HEK293T (cell line): ENCODE measurements at regions not wholly inside any gene's neighbourhood (a gene's known extent, or its start where the extent isn't known, plus 50 kb on each side); places are given as distances from the start of the nearest gene placed in this dataset.
"Not testable (repeated sequence)": the region's sequence is repeated elsewhere in the genome, so short reads cannot be mapped to it uniquely, and the experiment has no call there.

ENCODE experiments used
- CTCF ChIA-PET: fragments of 350-600 bp; formaldehyde crosslinking; extraction: SDS; loops from one replicate; lab custom pipeline; 2021; ENCODE audit warnings: antibody characterized with exemption, inconsistent platforms; lab: Yijun Ruan, JAX
- POLR2A ChIA-PET: fragments of 350-600 bp; formaldehyde crosslinking; extraction: SDS; loops from one replicate; lab custom pipeline; 2020; ENCODE audit warnings: antibody characterized with exemption, inconsistent platforms; lab: Yijun Ruan, JAX
- DNase-seq: peaks from one replicate; pipeline ENCODE4 v3.0.0; 2012; ENCODE audit warnings: mixed read lengths; ENCODE audit errors: extremely low spot score
- ARNT ChIP-seq: fragments of 450-650 bp; IDR thresholded peaks from 2 replicates; pipeline ENCODE4 v1.6.1; 2017; ENCODE audit warnings: mild to moderate bottlenecking
- BHLHE40 ChIP-seq: fragments of 450-650 bp; IDR thresholded peaks from 2 replicates; pipeline ENCODE4 v1.6.1; 2016; ENCODE audit warnings: mild to moderate bottlenecking, moderate library complexity, borderline replicate concordance
- CTBP1 ChIP-seq: fragments of 450-650 bp; IDR thresholded peaks from 2 replicates; pipeline ENCODE4 v1.6.1; 2016; ENCODE audit warnings: borderline replicate concordance
- ELF4 ChIP-seq: fragments of 450-650 bp; IDR thresholded peaks from 2 replicates; pipeline ENCODE4 v1.6.1; 2017; ENCODE audit warnings: antibody characterized with exemption
- FOXA1 ChIP-seq: fragments of 450-650 bp; IDR thresholded peaks from 2 replicates; pipeline ENCODE4 v1.6.1; 2016; ENCODE audit warnings: mild to moderate bottlenecking
- FOXK2 ChIP-seq: fragments of 450-650 bp; IDR thresholded peaks from 2 replicates; pipeline ENCODE4 v1.6.1; 2016; ENCODE audit warnings: mild to moderate bottlenecking
- FOXM1 ChIP-seq: fragments of 450-650 bp; IDR thresholded peaks from 2 replicates; pipeline ENCODE4 v1.6.1; 2017; ENCODE audit warnings: mild to moderate bottlenecking, borderline replicate concordance
- HDGF ChIP-seq: fragments of 450-650 bp; IDR thresholded peaks from 2 replicates; pipeline ENCODE4 v1.6.1; 2017; ENCODE audit warnings: antibody characterized with exemption, borderline replicate concordance
- L3MBTL2 ChIP-seq: fragments of 450-650 bp; conservative IDR thresholded peaks from 2 replicates; pipeline ENCODE4 v1.6.1; 2016; ENCODE audit warnings: mild to moderate bottlenecking
- LEF1 ChIP-seq: fragments of 450-650 bp; IDR thresholded peaks from 2 replicates; pipeline ENCODE4 v1.6.1; 2017; ENCODE audit warnings: mild to moderate bottlenecking, borderline replicate concordance
- NFRKB ChIP-seq: fragments of 450-650 bp; IDR thresholded peaks from 2 replicates; pipeline ENCODE4 v1.6.1; 2016; ENCODE audit warnings: mild to moderate bottlenecking, moderate library complexity
- SP1 ChIP-seq: fragments of 450-650 bp; IDR thresholded peaks from 2 replicates; pipeline ENCODE4 v1.6.1; 2017
- SUZ12 ChIP-seq: fragments of 450-650 bp; IDR thresholded peaks from 2 replicates; pipeline ENCODE4 v1.6.1; 2016; ENCODE audit warnings: mild to moderate bottlenecking
- TARDBP ChIP-seq: fragments of 450-650 bp; IDR thresholded peaks from 2 replicates; pipeline ENCODE4 v1.6.1; 2016
- ZNF384 ChIP-seq: fragments of 450-650 bp; IDR thresholded peaks from 2 replicates; pipeline ENCODE4 v1.6.1; 2016
- TF ChIP-seq, protein P1 (sequence below): fragments of 450-650 bp; IDR thresholded peaks from 2 replicates; pipeline ENCODE4 v1.6.1; 2016

GRCh38 chr5:62767077-62767476 lies 188.5 kb downstream of the LRRC70 start:
- ChIA-PET CTCF (no interaction called here), POLR2A (no interaction called here)
- TF ChIP-seq FOXK2, result no peak
- no peak for DNase-seq

DNA sequence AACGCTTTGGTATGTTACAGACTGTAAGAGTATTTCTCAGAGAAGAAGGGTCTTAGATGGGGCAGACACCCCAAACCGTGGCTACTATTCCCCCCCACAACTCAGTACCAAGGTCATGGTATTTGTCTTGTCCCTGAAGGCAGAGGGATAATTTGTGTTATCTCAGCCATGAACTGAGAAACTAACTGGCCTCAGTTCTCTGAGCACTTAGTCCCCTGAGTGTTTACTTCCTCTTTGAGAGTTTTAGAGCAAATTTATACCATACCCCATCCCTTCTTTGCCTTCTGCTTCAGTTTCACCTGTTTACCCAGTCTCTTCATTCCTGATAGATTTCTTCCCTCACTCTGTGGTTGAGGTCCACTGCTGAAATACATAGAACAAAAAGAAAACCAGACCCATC lies 183.9 kb downstream of the LRRC70 start:
- CTCF ChIA-PET, result no interaction called here
- no peak for DNase-seq
- no peak for TF ChIP-seq TARDBP
- POLR2A ChIA-PET, result no interaction called here

DNA sequence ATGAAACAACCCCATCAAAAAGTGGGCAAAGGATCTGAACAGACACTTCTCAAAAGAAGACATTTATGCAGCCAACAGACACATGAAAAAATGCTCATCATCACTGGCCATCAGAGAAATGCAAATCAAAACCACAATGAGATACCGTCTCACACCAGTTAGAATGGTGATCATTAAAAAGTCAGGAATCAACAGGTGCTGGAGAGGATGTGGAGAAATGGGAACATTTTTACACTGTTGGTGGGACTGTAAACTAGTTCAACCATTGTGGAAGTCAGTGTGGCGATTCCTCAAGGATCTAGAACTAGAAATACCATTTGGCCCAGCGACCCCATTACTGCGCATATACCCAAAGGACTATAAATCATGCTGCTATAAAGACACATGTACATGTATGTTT lies 179.1 kb downstream of the LRRC70 start:
- CTCF ChIA-PET, POLR2A ChIA-PET, DNase-seq: not testable (repeated sequence)

DNA sequence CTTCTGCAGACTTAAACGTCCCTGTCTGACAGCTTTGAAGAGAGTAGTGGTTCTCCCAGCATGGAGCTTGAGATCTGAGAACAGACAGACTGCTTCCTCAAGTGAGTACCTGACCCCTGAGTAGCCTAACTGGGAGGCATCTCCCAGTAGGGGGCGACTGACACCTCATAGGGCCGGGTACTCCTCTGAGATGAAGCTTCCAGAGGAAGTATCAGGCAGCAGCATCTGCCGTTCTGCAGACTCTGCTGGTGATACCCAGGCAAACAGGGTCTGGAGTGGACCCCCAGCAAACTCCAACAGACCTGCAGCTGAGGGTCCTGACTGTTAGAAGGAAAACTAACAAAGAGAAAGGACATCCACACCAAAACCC lies 174.4 kb downstream of the LRRC70 start:
- CTCF ChIA-PET, POLR2A ChIA-PET, DNase-seq: not testable (repeated sequence)

GRCh38 chr5:62752056-62752997 lies 173.7 kb downstream of the LRRC70 start:
- DNase-seq, CTCF ChIA-PET, POLR2A ChIA-PET: not testable (repeated sequence)

DNA sequence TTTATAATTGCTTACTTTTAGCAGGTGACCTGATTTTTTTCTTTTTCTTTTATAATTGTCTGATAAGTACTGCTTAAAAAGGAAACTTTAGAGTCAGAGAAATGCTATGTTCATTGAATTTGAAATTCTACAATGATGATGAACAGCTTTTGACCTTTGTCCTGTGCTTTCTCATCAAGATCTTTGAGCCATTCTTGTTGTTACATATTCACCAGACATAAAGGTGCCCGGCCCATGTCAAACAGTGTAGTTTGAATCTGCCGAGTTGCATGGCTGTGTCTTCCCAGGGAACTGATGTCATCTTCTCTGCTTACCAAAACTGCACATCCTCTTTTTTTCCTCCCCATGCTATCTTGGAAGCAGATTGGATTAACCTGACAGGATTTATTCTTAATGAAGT lies 163.6 kb downstream of the LRRC70 start:
- TF ChIP-seq FOXK2 (no peak), L3MBTL2 (no peak), TARDBP (no peak), FOXM1 (no peak), CTBP1 (no peak), ARNT (no peak)
- DNase-seq, result no peak
- CTCF ChIA-PET, result no interaction called here
- POLR2A ChIA-PET, result no interaction called here

DNA sequence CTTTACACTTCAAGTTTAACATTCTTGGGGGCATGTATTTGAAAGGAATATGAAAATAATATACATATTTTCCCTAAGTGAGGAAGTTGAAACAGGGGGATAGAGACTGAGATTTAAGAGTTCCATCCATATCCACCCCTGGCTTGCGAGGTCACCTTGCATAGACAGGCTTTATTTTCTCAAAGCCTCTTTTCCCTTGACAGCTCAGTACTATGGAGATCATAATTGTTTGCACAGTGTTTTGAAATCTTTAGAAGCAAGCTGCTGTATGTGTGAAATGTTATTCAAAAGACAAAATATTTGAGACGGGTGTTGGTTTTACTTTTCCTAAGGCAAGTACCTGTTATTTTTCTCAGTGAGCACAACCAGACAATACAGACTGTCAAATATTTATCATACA lies 163.1 kb downstream of the LRRC70 start:
- CTCF ChIA-PET, result no interaction called here
- no peak for DNase-seq
- no peak for TF ChIP-seq FOXA1
- no peak for TF ChIP-seq SP1
- TF ChIP-seq ZNF384, result no peak
- TF ChIP-seq L3MBTL2, result no peak
- TF ChIP-seq ELF4, result no peak
- TF ChIP-seq LEF1, result no peak
- no peak for TF ChIP-seq FOXK2
- TF ChIP-seq TARDBP, result no peak
- TF ChIP-seq FOXM1, result no peak
- TF ChIP-seq ARNT, result no peak
- no peak for TF ChIP-seq CTBP1
- TF ChIP-seq SUZ12, result no peak
- TF ChIP-seq, protein P1, sequence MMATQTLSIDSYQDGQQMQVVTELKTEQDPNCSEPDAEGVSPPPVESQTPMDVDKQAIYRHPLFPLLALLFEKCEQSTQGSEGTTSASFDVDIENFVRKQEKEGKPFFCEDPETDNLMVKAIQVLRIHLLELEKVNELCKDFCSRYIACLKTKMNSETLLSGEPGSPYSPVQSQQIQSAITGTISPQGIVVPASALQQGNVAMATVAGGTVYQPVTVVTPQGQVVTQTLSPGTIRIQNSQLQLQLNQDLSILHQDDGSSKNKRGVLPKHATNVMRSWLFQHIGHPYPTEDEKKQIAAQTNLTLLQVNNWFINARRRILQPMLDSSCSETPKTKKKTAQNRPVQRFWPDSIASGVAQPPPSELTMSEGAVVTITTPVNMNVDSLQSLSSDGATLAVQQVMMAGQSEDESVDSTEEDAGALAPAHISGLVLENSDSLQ, result no peak
- TF ChIP-seq NFRKB, result no peak
- TF ChIP-seq BHLHE40, result no peak
- no peak for TF ChIP-seq HDGF
- POLR2A ChIA-PET, result no interaction called here

- ChIA-PET CTCF (no interaction called here), POLR2A (no interaction called here)
- no peak for TF ChIP-seq ELF4
- TF ChIP-seq SP1, result no peak
- TF ChIP-seq, protein P1, result no peak
- no peak for TF ChIP-seq ZNF384
- TF ChIP-seq TARDBP, result no peak
- no peak for TF ChIP-seq CTBP1
- TF ChIP-seq ARNT, result no peak
- no peak for TF ChIP-seq L3MBTL2
- TF ChIP-seq HDGF, result no peak
- no peak for TF ChIP-seq BHLHE40
- TF ChIP-seq SUZ12, result no peak
- TF ChIP-seq NFRKB, result no peak
- no peak for TF ChIP-seq FOXM1
- DNase-seq, result no peak
These were observed 159.1 kb downstream of the LRRC70 start for GRCh38 chr5:62737766-62738165.
